GM06990 (cell line): ENCODE measurements at regions not wholly inside any gene's neighbourhood (a gene's known extent, or its start where the extent isn't known, plus 50 kb on each side); places are given as distances from the start of the nearest gene placed in this dataset.

Experiments used
- DNase-seq: peaks from one replicate; pipeline ENCODE4 v3.0.0-alpha.2; 2011; ENCODE audit not compliant: insufficient read length; ENCODE audit errors: extremely low read depth
- H3K27me3 ChIP-seq: replicated peaks from 2 replicates; pipeline ENCODE4 v1.6.0; 2011; ENCODE audit warnings: low read length; ENCODE audit not compliant: control insufficient read depth, insufficient read depth
- H3K36me3 ChIP-seq: 2 replicates; pipeline ENCODE4 v1.5.1; 2011; ENCODE audit warnings: low read length; ENCODE audit not compliant: control insufficient read depth, insufficient read depth
- H3K4me3 ChIP-seq: replicated peaks from 2 replicates; pipeline ENCODE4 v1.5.1; 2011; ENCODE audit warnings: low read depth, mild to moderate bottlenecking, control low read depth, low read length
- TF ChIP-seq, protein P1 (sequence below): IDR thresholded peaks from 2 replicates; pipeline ENCODE4 v1.5.1; 2011; ENCODE audit warnings: low read length, control low read depth, mild to moderate bottlenecking, inconsistent platforms; ENCODE audit not compliant: insufficient read depth, poor library complexity, severe bottlenecking

DNA sequence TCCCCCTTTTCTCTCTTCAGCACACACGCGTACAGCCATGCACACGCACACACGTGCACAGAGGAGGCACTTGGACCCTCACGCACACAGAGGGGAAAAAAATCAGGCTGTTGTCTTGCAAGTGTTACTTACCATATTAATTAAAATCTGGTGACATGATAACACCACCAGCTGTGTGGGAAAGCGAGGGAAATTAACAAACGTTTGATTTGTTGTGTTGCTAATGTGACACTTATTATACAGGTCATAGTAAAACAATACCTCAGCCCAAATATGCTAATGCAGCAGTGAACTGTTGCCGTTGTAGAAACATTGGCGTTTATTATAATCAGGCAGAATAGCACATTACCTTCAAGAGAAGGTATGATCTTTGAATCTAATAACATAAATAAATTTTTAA is 211.7 kb downstream of the TEX29 start:
- H3K27me3 ChIP-seq, result no peaks in the 10 kb centered on the region; the same call in none of the 2 replicates
- TF ChIP-seq, protein P1, sequence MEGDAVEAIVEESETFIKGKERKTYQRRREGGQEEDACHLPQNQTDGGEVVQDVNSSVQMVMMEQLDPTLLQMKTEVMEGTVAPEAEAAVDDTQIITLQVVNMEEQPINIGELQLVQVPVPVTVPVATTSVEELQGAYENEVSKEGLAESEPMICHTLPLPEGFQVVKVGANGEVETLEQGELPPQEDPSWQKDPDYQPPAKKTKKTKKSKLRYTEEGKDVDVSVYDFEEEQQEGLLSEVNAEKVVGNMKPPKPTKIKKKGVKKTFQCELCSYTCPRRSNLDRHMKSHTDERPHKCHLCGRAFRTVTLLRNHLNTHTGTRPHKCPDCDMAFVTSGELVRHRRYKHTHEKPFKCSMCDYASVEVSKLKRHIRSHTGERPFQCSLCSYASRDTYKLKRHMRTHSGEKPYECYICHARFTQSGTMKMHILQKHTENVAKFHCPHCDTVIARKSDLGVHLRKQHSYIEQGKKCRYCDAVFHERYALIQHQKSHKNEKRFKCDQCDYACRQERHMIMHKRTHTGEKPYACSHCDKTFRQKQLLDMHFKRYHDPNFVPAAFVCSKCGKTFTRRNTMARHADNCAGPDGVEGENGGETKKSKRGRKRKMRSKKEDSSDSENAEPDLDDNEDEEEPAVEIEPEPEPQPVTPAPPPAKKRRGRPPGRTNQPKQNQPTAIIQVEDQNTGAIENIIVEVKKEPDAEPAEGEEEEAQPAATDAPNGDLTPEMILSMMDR, result no peak
- no peak for DNase-seq
- H3K36me3 ChIP-seq, result no peaks in the 10 kb centered on the region
- no peak overlapping the region for H3K4me3 ChIP-seq

DNA sequence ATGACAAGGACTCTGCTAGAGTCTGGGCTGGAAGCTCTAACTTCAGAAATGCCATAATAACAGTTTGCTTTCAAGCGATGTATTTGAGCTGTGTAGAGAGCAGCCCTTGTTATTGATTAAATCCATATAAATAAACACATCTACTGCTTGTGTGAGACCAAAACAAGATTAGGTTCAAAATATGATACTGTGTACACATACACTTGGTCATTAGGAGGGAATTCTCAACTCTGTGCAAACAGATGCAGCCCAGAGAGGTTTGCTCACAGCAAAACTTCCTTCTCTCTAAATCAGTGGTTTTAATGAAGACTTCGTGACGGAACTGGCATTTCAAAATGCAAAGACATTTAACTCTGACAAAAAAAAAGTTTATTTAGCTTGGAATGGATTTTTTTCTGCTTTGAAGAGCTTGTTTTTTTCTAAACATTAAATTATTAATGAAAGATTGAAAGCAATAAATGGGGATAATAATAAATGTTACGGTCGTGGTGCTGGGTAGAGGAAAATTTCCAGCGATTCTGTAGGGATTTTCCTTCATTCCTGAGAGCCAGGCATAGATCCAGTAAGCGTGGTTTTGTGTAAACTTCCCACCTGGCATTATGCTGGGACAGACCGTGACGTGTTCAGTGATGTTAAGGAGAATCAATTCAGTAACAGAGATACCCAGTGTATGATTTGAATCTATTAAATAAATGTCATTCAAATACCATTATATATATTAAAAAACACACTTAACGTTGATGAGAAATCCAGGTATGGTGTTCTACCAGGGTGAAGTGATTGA is 213.7 kb downstream of the TEX29 start:
- H3K4me3 ChIP-seq, result no peak overlapping the region
- TF ChIP-seq, protein P1, result no peak
- DNase-seq, result no peak
- H3K36me3 ChIP-seq, result no peaks in the 10 kb centered on the region
- H3K27me3 ChIP-seq, result no peaks in the 10 kb centered on the region; the same call in none of the 2 replicates

DNA sequence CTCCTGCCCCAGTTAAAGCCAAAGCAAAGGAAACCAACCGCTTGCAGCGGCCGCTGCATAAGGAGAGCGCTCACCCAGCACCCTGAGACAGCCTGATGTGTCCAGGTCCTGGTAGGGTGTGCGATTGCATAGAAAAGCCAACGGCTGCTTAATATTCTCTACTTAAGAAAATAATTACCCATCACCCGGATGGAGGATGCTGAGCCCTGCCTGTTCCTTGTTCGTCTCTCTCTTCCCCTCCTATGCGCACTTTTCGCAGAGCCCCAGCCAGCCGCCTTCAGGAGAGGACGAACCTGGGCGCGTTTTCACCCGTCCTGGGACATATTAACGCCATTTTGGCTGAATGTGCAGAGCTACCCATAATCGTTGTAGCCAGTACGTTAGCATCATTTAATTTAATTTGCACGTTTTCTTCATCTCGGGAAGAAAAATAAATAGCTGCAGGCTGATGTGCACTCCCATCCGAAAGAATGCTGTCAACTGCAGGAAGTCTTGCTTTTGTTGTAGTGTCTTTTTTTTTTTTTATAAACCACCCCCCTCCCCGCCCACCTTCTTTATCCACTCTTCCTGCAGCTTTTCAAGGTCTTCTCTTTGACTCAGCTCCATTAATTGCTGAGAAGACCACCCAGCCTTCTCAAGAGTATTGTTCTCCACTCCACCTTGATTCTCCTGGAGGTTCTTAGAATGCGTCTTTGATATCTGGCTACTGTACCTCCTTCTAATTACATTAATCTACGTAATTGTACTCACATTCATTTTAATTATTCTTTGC is 214.5 kb downstream of the TEX29 start:
- TF ChIP-seq, protein P1, result no peak
- H3K27me3 ChIP-seq, result no peaks in the 10 kb centered on the region; the same call in none of the 2 replicates
- no peak overlapping the region for H3K4me3 ChIP-seq
- no peaks in the 10 kb centered on the region for H3K36me3 ChIP-seq
- no peak for DNase-seq

DNA sequence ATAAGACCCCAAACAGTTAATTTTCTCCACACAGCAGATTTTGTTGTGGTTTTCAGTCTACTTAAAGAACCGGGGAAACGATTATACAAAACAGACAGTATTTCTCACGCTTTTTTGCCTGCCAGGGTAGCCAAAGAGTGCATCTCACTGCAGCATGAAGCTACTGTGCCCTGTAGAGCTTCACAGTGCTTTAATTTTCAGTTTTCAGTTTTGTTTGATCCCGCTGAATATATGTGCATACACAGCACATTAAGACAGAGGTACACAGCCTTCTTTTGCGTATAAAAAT is 215.0 kb downstream of the TEX29 start:
- TF ChIP-seq, protein P1, result no peak
- Histone ChIP-seq H3K27me3 (no peaks in the 10 kb centered on the region; the same call in none of the 2 replicates), H3K36me3 (no peaks in the 10 kb centered on the region), H3K4me3 (no peak overlapping the region)
- no peak for DNase-seq

DNA sequence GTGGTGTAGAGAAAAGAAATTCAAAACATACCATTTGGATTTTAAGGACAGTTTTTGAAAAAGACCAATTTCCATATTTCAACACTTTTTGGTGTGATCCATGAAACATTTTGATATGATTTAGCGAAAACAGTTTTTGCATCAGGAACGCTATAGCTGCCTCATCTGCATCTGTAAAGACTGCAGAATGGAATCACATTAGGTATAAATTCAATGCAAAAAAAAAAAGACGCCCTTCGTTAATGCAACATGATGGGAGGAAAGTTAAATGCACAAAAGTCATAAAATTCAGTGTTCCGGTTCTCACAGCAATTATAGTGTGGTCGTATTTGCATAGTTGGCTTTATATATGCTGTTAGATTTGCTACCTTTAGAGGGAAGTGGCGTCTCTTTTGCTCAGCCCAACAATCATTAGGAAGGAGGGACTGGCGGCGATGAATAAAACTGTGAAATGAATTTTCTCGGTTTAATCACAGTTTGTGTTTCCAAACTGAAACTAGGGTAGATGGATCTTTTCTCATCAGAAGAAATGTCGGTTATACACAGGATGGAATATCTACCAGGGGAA is 215.7 kb downstream of the TEX29 start:
- no peaks in the 10 kb centered on the region for H3K36me3 ChIP-seq
- TF ChIP-seq, protein P1, result no peak
- DNase-seq, result no peak
- H3K4me3 ChIP-seq, result no peak overlapping the region
- H3K27me3 ChIP-seq, result no peaks in the 10 kb centered on the region; the same call in none of the 2 replicates
